ENCODE measurements at regions not wholly inside any gene's neighbourhood (a gene's known extent, or its start where the extent isn't known, plus 50 kb on each side); places are given as distances from the start of the nearest gene placed in this dataset.

GRCh38 chr10:118412132-118412760 is 70.1 kb upstream of the FAM204A start:
- no peak for DNase-seq (ENCODE audit: low read depth)

- DNase-seq (ENCODE audit: low read depth): no peak
Observed at GRCh38 chr10:118409295-118409694, 67.2 kb upstream of the FAM204A start.

- DNase-seq (ENCODE audit: low read depth): no peak
Observed at GRCh38 chr10:118408181-118408580, 66.1 kb upstream of the FAM204A start.

GRCh38 chr10:118407777-118408176 is 65.7 kb upstream of the FAM204A start:
- DNase-seq (ENCODE audit: low read depth): no peak

DNA sequence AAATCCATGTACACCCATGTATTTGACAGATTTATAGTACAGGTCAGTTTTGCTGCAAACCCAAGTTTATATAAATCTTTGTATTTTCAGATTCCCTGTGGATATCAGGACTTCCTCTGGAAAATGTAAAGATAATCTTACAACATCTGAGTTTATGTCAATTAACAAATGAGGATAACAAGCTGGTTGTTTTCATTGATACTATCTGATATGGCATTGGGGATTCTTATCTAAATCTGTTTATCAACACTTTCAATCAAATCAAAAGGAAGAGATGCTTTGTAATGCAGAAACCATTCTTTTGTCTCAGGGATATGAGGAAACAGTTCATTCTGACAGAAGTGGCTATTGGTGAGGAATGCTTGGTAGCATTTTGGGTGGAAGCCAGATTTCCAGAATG is 64.9 kb upstream of the FAM204A start:
- no peak for DNase-seq (ENCODE audit: low read depth)

- DNase-seq (ENCODE audit: low read depth): no peak
Observed at GRCh38 chr10:118405928-118406327, 63.8 kb upstream of the FAM204A start.

- no peak for DNase-seq (ENCODE audit: low read depth)
Observed at GRCh38 chr10:118403967-118404366, 61.8 kb upstream of the FAM204A start.

GRCh38 chr10:118401708-118402193 is 59.6 kb upstream of the FAM204A start:
- no peak for DNase-seq (ENCODE audit: low read depth)

- DNase-seq (ENCODE audit: low read depth): no peak
Observed at GRCh38 chr10:118397391-118397790, 55.3 kb upstream of the FAM204A start.

GRCh38 chr10:118395947-118396346 is 53.8 kb upstream of the FAM204A start:
- DNase-seq (ENCODE audit: low read depth): no peak

GRCh38 chr10:118394301-118395200 is 52.4 kb upstream of the FAM204A start:
- no peak for DNase-seq (ENCODE audit: low read depth)

- DNase-seq (ENCODE audit: low read depth): no peak
Observed at GRCh38 chr10:118392761-118393160, 50.6 kb upstream of the FAM204A start.
